SK-N-SH (cell line): ENCODE measurements at regions not wholly inside any gene's neighbourhood (a gene's known extent, or its start where the extent isn't known, plus 50 kb on each side); places are given as distances from the start of the nearest gene placed in this dataset.

Source experiments
- ELF1 ChIP-seq: IDR thresholded peaks from 2 replicates; pipeline ENCODE4 v1.4.0; 2012
- EP300 ChIP-seq, 2 experiments: IDR thresholded peaks; 2 replicates each; pipeline versions ENCODE4 v1.4.0 to v1.6.1; 2012; ENCODE audit warnings: borderline replicate concordance in 1 of 2, low read depth in 1 of 2, low read length in 1 of 2
- EZH2phosphoT487 ChIP-seq: fragments of 200-600 bp; sonication (generic); IDR thresholded peaks from 2 replicates; pipeline ENCODE4 v1.6.1; 2017; ENCODE audit warnings: low read depth, mixed run types, mild to moderate bottlenecking, antibody characterized with exemption, moderate library complexity, borderline replicate concordance
- FOSL2 ChIP-seq: IDR thresholded peaks from 2 replicates; pipeline ENCODE4 v1.4.0; 2012; ENCODE audit warnings: low read depth, mild to moderate bottlenecking, moderate library complexity, borderline replicate concordance
- FOXJ3 ChIP-seq: sonication (generic); formaldehyde crosslinking; IDR thresholded peaks from 2 replicates; pipeline ENCODE4 v1.5.1; 2020; ENCODE audit warnings: mild to moderate bottlenecking, missing genetic modification reagents
- JUND ChIP-seq: IDR thresholded peaks from 2 replicates; pipeline ENCODE4 v1.4.0; 2012
- MEF2A ChIP-seq: IDR thresholded peaks from 2 replicates; pipeline ENCODE4 v1.4.0; 2012; ENCODE audit warnings: low read depth, borderline replicate concordance
- MXI1 ChIP-seq: IDR thresholded peaks from 2 replicates; pipeline ENCODE4 v1.6.1; 2012; ENCODE audit warnings: mild to moderate bottlenecking, low read depth, low read length, improper control_type of control experiment
- NFIC ChIP-seq: IDR thresholded peaks from 2 replicates; pipeline ENCODE4 v1.4.0; 2012; ENCODE audit warnings: borderline replicate concordance
- NRF1 ChIP-seq: IDR thresholded peaks from 2 replicates; pipeline ENCODE4 v1.6.1; 2012; ENCODE audit warnings: low read depth, mild to moderate bottlenecking, low read length
- POLR2AphosphoS5 ChIP-seq: IDR thresholded peaks from 2 replicates; pipeline ENCODE4 v1.6.1; 2012; ENCODE audit warnings: low read depth, low read length
- RCOR1 ChIP-seq: fragments of 150-350 bp; IDR thresholded peaks from 2 replicates; pipeline ENCODE4 v1.6.1; 2017; ENCODE audit warnings: antibody characterized with exemption, low read length
- RXRA ChIP-seq: IDR thresholded peaks from 2 replicates; pipeline ENCODE4 v1.4.0; 2012; ENCODE audit warnings: low read depth, mild to moderate bottlenecking, borderline replicate concordance
- SIN3A ChIP-seq: IDR thresholded peaks from 2 replicates; pipeline ENCODE4 v1.6.1; 2012; ENCODE audit warnings: low read depth, mild to moderate bottlenecking, low read length, moderate library complexity, borderline replicate concordance
- TAF1 ChIP-seq: IDR thresholded peaks from 2 replicates; pipeline ENCODE4 v1.6.1; 2012; ENCODE audit warnings: low read depth, mild to moderate bottlenecking, low read length, moderate library complexity, borderline replicate concordance
- YY1 ChIP-seq: IDR thresholded peaks from 2 replicates; pipeline ENCODE4 v1.4.0; 2012; ENCODE audit warnings: low read depth, mild to moderate bottlenecking
- TF ChIP-seq, protein P1 (sequence below): IDR thresholded peaks from 2 replicates; pipeline ENCODE4 v1.6.1; 2012; ENCODE audit warnings: mild to moderate bottlenecking, low read depth, low read length, moderate library complexity
- TF ChIP-seq, protein P2 (sequence below): IDR thresholded peaks from 2 replicates; pipeline ENCODE4; 2012
- TF ChIP-seq, protein P3 (sequence below): IDR thresholded peaks from 2 replicates; pipeline ENCODE4 v1.4.0; 2012; ENCODE audit warnings: low read depth, borderline replicate concordance
- TF ChIP-seq, protein P4 (sequence below): fragments of 200-600 bp; sonication (generic); IDR thresholded peaks from 2 replicates; pipeline ENCODE4 v1.6.1; 2017; ENCODE audit warnings: antibody characterized with exemption, mild to moderate bottlenecking, moderate library complexity
- TF ChIP-seq, protein P5 (sequence below): IDR thresholded peaks from 2 replicates; pipeline ENCODE4 v1.4.0; 2012; ENCODE audit warnings: low read depth
- TF ChIP-seq, protein P6 (sequence below): fragments of 150-350 bp; IDR thresholded peaks from 2 replicates; pipeline ENCODE4 v1.6.1; 2017; ENCODE audit warnings: antibody characterized with exemption, low read length, low read depth, borderline replicate concordance

DNA sequence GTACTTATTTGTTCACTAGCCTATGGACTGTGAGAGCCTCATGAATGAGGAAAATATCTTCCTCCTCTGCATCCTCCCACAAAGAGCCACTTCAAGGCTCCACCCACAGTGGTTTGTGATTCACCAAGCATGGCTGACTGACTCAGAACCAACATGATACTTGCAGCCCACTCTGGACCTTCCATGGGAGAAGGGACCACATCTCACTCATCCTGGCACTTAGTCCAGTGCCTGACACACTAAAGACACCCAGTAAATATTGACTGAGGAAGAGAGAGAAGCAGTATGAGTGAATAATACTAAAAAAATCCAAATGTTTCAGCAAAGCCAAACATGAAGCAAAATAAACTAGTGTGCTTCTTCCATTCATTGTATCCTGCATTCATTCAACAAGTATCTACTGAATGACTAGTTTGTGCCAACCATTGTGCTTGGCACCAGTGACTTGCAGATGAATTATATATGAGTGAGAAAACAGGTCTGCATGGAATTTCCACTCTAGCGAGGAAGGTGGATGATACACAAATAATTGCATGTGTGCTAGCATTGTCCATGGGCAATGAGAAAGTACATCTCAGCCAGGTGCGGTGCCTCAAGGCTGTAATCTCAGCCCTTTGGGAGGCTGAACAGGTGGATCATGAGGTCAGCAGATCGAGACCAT, 54.9 kb upstream of the BLID start (continued):
- TF ChIP-seq, protein P1, sequence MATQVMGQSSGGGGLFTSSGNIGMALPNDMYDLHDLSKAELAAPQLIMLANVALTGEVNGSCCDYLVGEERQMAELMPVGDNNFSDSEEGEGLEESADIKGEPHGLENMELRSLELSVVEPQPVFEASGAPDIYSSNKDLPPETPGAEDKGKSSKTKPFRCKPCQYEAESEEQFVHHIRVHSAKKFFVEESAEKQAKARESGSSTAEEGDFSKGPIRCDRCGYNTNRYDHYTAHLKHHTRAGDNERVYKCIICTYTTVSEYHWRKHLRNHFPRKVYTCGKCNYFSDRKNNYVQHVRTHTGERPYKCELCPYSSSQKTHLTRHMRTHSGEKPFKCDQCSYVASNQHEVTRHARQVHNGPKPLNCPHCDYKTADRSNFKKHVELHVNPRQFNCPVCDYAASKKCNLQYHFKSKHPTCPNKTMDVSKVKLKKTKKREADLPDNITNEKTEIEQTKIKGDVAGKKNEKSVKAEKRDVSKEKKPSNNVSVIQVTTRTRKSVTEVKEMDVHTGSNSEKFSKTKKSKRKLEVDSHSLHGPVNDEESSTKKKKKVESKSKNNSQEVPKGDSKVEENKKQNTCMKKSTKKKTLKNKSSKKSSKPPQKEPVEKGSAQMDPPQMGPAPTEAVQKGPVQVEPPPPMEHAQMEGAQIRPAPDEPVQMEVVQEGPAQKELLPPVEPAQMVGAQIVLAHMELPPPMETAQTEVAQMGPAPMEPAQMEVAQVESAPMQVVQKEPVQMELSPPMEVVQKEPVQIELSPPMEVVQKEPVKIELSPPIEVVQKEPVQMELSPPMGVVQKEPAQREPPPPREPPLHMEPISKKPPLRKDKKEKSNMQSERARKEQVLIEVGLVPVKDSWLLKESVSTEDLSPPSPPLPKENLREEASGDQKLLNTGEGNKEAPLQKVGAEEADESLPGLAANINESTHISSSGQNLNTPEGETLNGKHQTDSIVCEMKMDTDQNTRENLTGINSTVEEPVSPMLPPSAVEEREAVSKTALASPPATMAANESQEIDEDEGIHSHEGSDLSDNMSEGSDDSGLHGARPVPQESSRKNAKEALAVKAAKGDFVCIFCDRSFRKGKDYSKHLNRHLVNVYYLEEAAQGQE, result no peak
- no peak for TF ChIP-seq MXI1
- no peak for TF ChIP-seq ELF1
- TF ChIP-seq JUND, result peak; percentile 71
- no peak for TF ChIP-seq NFIC
- TF ChIP-seq NRF1, result no peak
- no peak for TF ChIP-seq EP300 (IDR thresholded peaks at IDR 0.05; ENCODE audit: borderline replicate concordance in 1 of 2, low read depth in 1 of 2, low read length in 1 of 2)
- peak; percentile 53; the same call in 1 of the 2 replicates for TF ChIP-seq YY1
- no peak for TF ChIP-seq FOXJ3 (CRISPR knock-in tag)
- no peak for TF ChIP-seq EZH2phosphoT487
- TF ChIP-seq TAF1, result no peak
- no peak for TF ChIP-seq MEF2A
- TF ChIP-seq, protein P2, sequence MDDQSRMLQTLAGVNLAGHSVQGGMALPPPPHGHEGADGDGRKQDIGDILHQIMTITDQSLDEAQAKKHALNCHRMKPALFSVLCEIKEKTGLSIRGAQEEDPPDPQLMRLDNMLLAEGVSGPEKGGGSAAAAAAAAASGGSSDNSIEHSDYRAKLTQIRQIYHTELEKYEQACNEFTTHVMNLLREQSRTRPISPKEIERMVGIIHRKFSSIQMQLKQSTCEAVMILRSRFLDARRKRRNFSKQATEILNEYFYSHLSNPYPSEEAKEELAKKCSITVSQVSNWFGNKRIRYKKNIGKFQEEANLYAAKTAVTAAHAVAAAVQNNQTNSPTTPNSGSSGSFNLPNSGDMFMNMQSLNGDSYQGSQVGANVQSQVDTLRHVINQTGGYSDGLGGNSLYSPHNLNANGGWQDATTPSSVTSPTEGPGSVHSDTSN, result peak; percentile 54; the same call in 1 of the 2 replicates
- TF ChIP-seq FOSL2, result peak; percentile 77
- no peak for TF ChIP-seq RCOR1
- TF ChIP-seq, protein P3, sequence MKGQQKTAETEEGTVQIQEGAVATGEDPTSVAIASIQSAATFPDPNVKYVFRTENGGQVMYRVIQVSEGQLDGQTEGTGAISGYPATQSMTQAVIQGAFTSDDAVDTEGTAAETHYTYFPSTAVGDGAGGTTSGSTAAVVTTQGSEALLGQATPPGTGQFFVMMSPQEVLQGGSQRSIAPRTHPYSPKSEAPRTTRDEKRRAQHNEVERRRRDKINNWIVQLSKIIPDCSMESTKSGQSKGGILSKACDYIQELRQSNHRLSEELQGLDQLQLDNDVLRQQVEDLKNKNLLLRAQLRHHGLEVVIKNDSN, result no peak
- TF ChIP-seq, protein P4, sequence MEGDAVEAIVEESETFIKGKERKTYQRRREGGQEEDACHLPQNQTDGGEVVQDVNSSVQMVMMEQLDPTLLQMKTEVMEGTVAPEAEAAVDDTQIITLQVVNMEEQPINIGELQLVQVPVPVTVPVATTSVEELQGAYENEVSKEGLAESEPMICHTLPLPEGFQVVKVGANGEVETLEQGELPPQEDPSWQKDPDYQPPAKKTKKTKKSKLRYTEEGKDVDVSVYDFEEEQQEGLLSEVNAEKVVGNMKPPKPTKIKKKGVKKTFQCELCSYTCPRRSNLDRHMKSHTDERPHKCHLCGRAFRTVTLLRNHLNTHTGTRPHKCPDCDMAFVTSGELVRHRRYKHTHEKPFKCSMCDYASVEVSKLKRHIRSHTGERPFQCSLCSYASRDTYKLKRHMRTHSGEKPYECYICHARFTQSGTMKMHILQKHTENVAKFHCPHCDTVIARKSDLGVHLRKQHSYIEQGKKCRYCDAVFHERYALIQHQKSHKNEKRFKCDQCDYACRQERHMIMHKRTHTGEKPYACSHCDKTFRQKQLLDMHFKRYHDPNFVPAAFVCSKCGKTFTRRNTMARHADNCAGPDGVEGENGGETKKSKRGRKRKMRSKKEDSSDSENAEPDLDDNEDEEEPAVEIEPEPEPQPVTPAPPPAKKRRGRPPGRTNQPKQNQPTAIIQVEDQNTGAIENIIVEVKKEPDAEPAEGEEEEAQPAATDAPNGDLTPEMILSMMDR, result no peak
- TF ChIP-seq, protein P5, sequence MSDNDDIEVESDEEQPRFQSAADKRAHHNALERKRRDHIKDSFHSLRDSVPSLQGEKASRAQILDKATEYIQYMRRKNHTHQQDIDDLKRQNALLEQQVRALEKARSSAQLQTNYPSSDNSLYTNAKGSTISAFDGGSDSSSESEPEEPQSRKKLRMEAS, result peak; percentile 41; the same call in 1 of the 2 replicates
- no peak for TF ChIP-seq RXRA
- TF ChIP-seq POLR2AphosphoS5, result no peak
- TF ChIP-seq, protein P6, sequence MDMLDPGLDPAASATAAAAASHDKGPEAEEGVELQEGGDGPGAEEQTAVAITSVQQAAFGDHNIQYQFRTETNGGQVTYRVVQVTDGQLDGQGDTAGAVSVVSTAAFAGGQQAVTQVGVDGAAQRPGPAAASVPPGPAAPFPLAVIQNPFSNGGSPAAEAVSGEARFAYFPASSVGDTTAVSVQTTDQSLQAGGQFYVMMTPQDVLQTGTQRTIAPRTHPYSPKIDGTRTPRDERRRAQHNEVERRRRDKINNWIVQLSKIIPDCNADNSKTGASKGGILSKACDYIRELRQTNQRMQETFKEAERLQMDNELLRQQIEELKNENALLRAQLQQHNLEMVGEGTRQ, result no peak
- TF ChIP-seq SIN3A, result no peak
- TF ChIP-seq, all 33 proteins: peak for 6
